Inflammatory macrophage (primary cell): ENCODE measurements at regions not wholly inside any gene's neighbourhood (a gene's known extent, or its start where the extent isn't known, plus 50 kb on each side); places are given as distances from the start of the nearest gene placed in this dataset.
"Not testable (repeated sequence)": the region's sequence is repeated elsewhere in the genome, so short reads cannot be mapped to it uniquely, and the experiment has no call there.

Source experiments
- DNase-seq, 2 donors: peaks; one replicate each; pipeline ENCODE4 v3.0.0-alpha.2; 2020 to 2022

- no peak for DNase-seq
Measured at GRCh38 chr3:130800829-130801228, 54.2 kb upstream of the PIK3R4 start.

GRCh38 chr3:130801473-130801872, 54.8 kb upstream of the PIK3R4 start:
- no peak for DNase-seq

GRCh38 chr3:130811557-130811956, 64.9 kb upstream of the PIK3R4 start:
- no peak for DNase-seq

- DNase-seq = no peak
Measured at GRCh38 chr3:130814691-130815472, 68.3 kb upstream of the PIK3R4 start.

GRCh38 chr3:130816561-130817445, 70.2 kb upstream of the PIK3R4 start:
- no peak for DNase-seq

GRCh38 chr3:130818066-130818465, 71.4 kb upstream of the PIK3R4 start:
- DNase-seq = not testable (repeated sequence)

- peak; percentile 92 to 98 for DNase-seq
Measured at GRCh38 chr3:130820976-130821375, 72.9 kb upstream of the ATP2C1 start.

GRCh38 chr3:130821806-130822205, 72.1 kb upstream of the ATP2C1 start:
- DNase-seq = no peak

GRCh38 chr3:130823241-130823884, 70.5 kb upstream of the ATP2C1 start:
- peak; percentile 52 to 87 for DNase-seq

GRCh38 chr3:130823996-130824395, 69.9 kb upstream of the ATP2C1 start:
- DNase-seq = peak; percentile 44 to 46

- DNase-seq = no peak
Measured at GRCh38 chr3:130825762-130826299, 68.1 kb upstream of the ATP2C1 start.

- no peak for DNase-seq
Measured at GRCh38 chr3:130826516-130827182, 67.2 kb upstream of the ATP2C1 start.

- no peak for DNase-seq
Measured at GRCh38 chr3:130827486-130827885, 66.4 kb upstream of the ATP2C1 start.

- no peak for DNase-seq
Measured at GRCh38 chr3:130828948-130829947, 64.6 kb upstream of the ATP2C1 start.

GRCh38 chr3:130831719-130832400, 62.0 kb upstream of the ATP2C1 start:
- no peak for DNase-seq

- not testable (repeated sequence) for DNase-seq
Measured at GRCh38 chr3:130832401-130832746, 61.5 kb upstream of the ATP2C1 start.

- DNase-seq = no peak
Measured at GRCh38 chr3:130834476-130834875, 59.4 kb upstream of the ATP2C1 start.

GRCh38 chr3:130835483-130835882, 58.4 kb upstream of the ATP2C1 start:
- peak in 1 of 2 donors; percentile 32 for DNase-seq

- DNase-seq = peak; percentile 45 to 46
Measured at GRCh38 chr3:130838898-130839600, 54.8 kb upstream of the ATP2C1 start.

GRCh38 chr3:130839813-130840212, 54.1 kb upstream of the ATP2C1 start:
- DNase-seq = no peak
